ENCODE measurements at regions not wholly inside any gene's neighbourhood (a gene's known extent, or its start where the extent isn't known, plus 50 kb on each side); places are given as distances from the start of the nearest gene placed in this dataset.

DNA sequence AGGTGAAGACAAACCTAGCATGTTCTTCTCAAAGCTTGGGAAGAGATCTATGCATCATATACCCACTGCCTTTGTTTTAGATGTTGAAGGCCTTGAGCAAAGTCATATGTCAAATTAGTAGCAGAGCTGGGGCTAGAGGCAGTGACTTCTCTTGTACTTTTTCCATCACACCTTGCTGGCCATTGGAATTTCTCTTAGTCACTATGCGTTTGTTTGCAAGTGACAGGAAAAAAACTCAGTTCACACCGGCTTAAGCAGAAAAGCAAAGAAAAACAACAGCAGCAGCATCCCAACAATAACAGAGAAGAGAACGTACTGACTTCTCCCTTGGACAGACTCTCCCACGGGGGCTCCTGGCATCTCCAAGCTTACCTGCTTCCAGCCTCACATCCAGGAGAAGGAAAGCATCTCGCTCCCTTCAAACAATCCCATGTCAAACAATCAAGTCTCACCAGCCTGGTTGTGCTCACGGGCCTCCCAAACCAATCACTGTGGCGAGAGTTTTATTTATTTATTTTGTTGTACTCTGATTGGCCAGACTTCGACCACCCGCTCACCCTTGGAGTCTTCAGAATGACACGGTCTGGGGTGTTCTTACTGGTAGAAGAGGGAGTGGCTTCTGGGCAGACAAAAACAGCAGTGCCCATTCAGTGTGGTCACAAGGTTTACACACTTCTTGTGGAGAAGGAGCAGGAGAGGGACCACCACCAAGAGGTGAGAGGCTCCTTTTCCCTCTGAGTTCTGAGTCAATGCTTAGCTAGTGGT lies 83.8 kb upstream of the STC2 start:
- TF ChIP-seq POLR2A (IDR thresholded peaks at IDR 0.05) (no peak), EP300 (IDR thresholded peaks at IDR 0.05) (no peak)
